SK-N-SH (cell line): ENCODE measurements at regions not wholly inside any gene's neighbourhood (a gene's known extent, or its start where the extent isn't known, plus 50 kb on each side); places are given as distances from the start of the nearest gene placed in this dataset.

ENCODE experiments used
- CTCF ChIA-PET: fragments of 300-600, 350-600 bp; formaldehyde crosslinking; extraction: SDS; loops from one replicate; lab custom pipeline; 2021; lab: Yijun Ruan, JAX
- POLR2A ChIA-PET: fragments of 350-600 bp; sonication (Branson Sonifier 250); formaldehyde crosslinking; extraction: SDS; loops from one replicate; lab custom pipeline; 2020; ENCODE audit warnings: antibody characterized with exemption, inconsistent platforms; lab: Yijun Ruan, JAX
- DNase-seq: peaks from one replicate; pipeline ENCODE4 v3.0.0; 2012
- H2AFZ ChIP-seq: fragments of 200-600 bp; sonication (generic); 2 replicates; pipeline ENCODE4 v1.8.1; 2016; ENCODE audit warnings: antibody characterized with exemption, mild to moderate bottlenecking, low read depth
- H3F3A ChIP-seq: fragments of 200-600 bp; sonication (generic); replicated peaks from 2 replicates; pipeline ENCODE3; 2016; ENCODE audit warnings: antibody characterized with exemption, mild to moderate bottlenecking; ENCODE audit not compliant: insufficient read depth
- H3K27ac ChIP-seq, 2 experiments: fragments of 200-500 bp in 1 of 2; fragments of 200-600 bp in 1 of 2; sonication (Bioruptor generic) in 1 of 2; sonication (generic), shearing (Covaris generic) in 1 of 2; 2 replicates each; pipeline versions ENCODE4 v1.5.1 to v1.6.1; 2014 to 2016; ENCODE audit warnings: low read depth in 2 of 2, inconsistent platforms in 1 of 2, low read length in 1 of 2, mild to moderate bottlenecking in 1 of 2, mixed read lengths in 1 of 2
- H3K27me3 ChIP-seq: fragments of 200-600 bp; sonication (generic), shearing (Covaris generic); 2 replicates; pipeline ENCODE4 v1.6.1; 2016; ENCODE audit warnings: mixed run types; ENCODE audit not compliant: insufficient read depth
- H3K36me3 ChIP-seq, 2 experiments: fragments of 200-500 bp in 1 of 2; fragments of 200-600 bp in 1 of 2; sonication (Bioruptor generic) in 1 of 2; sonication (generic) in 1 of 2; replicated peaks in 1 of 2; 2 replicates each; pipeline versions ENCODE3 to v1.5.1; 2014 to 2016; ENCODE audit warnings: low read length in 1 of 2, mild to moderate bottlenecking in 1 of 2; ENCODE audit not compliant: insufficient read depth in 2 of 2, control insufficient read depth in 1 of 2
- H3K4me1 ChIP-seq, 2 experiments: fragments of 200-500 bp in 1 of 2; fragments of 200-600 bp in 1 of 2; sonication (Bioruptor generic) in 1 of 2; sonication (generic), shearing (Covaris generic) in 1 of 2; 2 replicates each; pipeline versions ENCODE4 v1.5.1 to v1.6.1; 2014 to 2016; ENCODE audit warnings: low read depth in 1 of 2, low read length in 1 of 2, mixed run types in 1 of 2; ENCODE audit not compliant: insufficient read depth in 2 of 2, control insufficient read depth in 1 of 2
- H3K4me2 ChIP-seq: fragments of 200-600 bp; sonication (generic), shearing (Covaris generic); 2 replicates; pipeline ENCODE4 v1.6.1; 2017; ENCODE audit warnings: mixed run types
- H3K4me3 ChIP-seq, 2 experiments: fragments of 200-500 bp in 1 of 2; fragments of 200-600 bp in 1 of 2; sonication (Bioruptor generic) in 1 of 2; sonication (generic), shearing (Covaris generic) in 1 of 2; 2 replicates each; pipeline versions ENCODE4 v1.5.1 to v1.8.1; 2014 to 2016; ENCODE audit warnings: low read depth in 2 of 2, inconsistent platforms in 1 of 2, low read length in 1 of 2, mild to moderate bottlenecking in 1 of 2, mixed read lengths in 1 of 2, moderate library complexity in 1 of 2
- H3K79me2 ChIP-seq: fragments of 200-600 bp; sonication (generic); 2 replicates; pipeline ENCODE4 v1.8.1; 2017; ENCODE audit warnings: mild to moderate bottlenecking; ENCODE audit not compliant: insufficient read depth
- H3K9ac ChIP-seq: fragments of 200-600 bp; sonication (generic); 2 replicates; pipeline ENCODE4 v1.6.1; 2017; ENCODE audit warnings: mixed run types
- H3K9me2 ChIP-seq: fragments of 200-600 bp; sonication (generic); 2 replicates; pipeline ENCODE4 v1.6.1; 2017; ENCODE audit warnings: mixed run types
- H3K9me3 ChIP-seq: fragments of 200-600 bp; sonication (generic); 2 replicates; pipeline ENCODE4 v1.6.1; 2017; ENCODE audit warnings: mixed run types, mild to moderate bottlenecking, moderate library complexity
- H4K20me1 ChIP-seq: fragments of 200-600 bp; sonication (generic); 2 replicates; pipeline ENCODE4 v1.6.1; 2017; ENCODE audit warnings: mild to moderate bottlenecking, mixed run types; ENCODE audit not compliant: insufficient read depth
- ELF1 ChIP-seq: IDR thresholded peaks from 2 replicates; pipeline ENCODE4 v1.4.0; 2012
- EP300 ChIP-seq, 2 experiments: IDR thresholded peaks; 2 replicates each; pipeline versions ENCODE4 v1.4.0 to v1.6.1; 2012; ENCODE audit warnings: borderline replicate concordance in 1 of 2, low read depth in 1 of 2, low read length in 1 of 2
- FOSL2 ChIP-seq: IDR thresholded peaks from 2 replicates; pipeline ENCODE4 v1.4.0; 2012; ENCODE audit warnings: low read depth, mild to moderate bottlenecking, moderate library complexity, borderline replicate concordance
- NFIC ChIP-seq: IDR thresholded peaks from 2 replicates; pipeline ENCODE4 v1.4.0; 2012; ENCODE audit warnings: borderline replicate concordance
- POLR2AphosphoS5 ChIP-seq: IDR thresholded peaks from 2 replicates; pipeline ENCODE4 v1.6.1; 2012; ENCODE audit warnings: low read depth, low read length
- RAD21 ChIP-seq: IDR thresholded peaks from 2 replicates; pipeline ENCODE4 v1.6.1; 2012; ENCODE audit warnings: mild to moderate bottlenecking, low read length
- RXRA ChIP-seq: IDR thresholded peaks from 2 replicates; pipeline ENCODE4 v1.4.0; 2012; ENCODE audit warnings: low read depth, mild to moderate bottlenecking, borderline replicate concordance
- SMC3 ChIP-seq: IDR thresholded peaks from 2 replicates; pipeline ENCODE4 v1.6.1; 2012; ENCODE audit warnings: low read depth, low read length, improper control_type of control experiment
- TAF1 ChIP-seq: IDR thresholded peaks from 2 replicates; pipeline ENCODE4 v1.6.1; 2012; ENCODE audit warnings: low read depth, mild to moderate bottlenecking, low read length, moderate library complexity, borderline replicate concordance
- TCF12 ChIP-seq: IDR thresholded peaks from 2 replicates; pipeline ENCODE4 v1.4.0; 2012
- TEAD4 ChIP-seq: IDR thresholded peaks from 2 replicates; pipeline ENCODE4 v1.4.0; 2012; ENCODE audit warnings: mild to moderate bottlenecking, borderline replicate concordance; ENCODE audit not compliant: insufficient read depth
- WGBS: methylation state at CpG from one replicate; pipeline ENCODE4 v1.1.6; 2017; ENCODE audit warnings: low lambda C conversion rate; 5-methylcytosine and 5-hydroxymethylcytosine counted together
- TF ChIP-seq, protein P1 (sequence below): fragments of 150-350 bp; IDR thresholded peaks from 2 replicates; pipeline ENCODE4 v1.6.1; 2016; ENCODE audit warnings: mild to moderate bottlenecking, low read depth, low read length
- TF ChIP-seq, protein P2 (sequence below): IDR thresholded peaks from 2 replicates; pipeline ENCODE4 v1.4.0; 2012; ENCODE audit warnings: low read depth, borderline replicate concordance

DNA sequence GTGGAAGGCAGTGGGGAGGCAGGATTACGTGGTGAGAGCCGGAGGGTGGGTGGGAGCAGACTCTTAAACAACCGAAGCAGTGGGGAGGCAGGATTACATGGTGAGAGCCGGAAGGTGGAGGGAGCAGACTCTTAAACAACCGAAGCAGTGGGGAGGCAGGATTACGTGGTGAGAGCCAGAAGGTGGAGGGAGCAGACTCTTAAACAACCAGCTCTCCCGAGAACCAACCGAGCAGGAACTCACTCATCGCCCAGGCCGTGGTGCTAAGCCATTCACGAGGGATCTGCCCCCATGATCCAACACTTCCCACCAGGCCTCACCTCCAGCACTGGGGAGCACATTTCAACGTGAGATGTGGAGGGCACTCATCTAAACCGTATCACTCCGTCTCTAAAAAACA, 87.7 kb downstream of the RTP5 start:
- ChIA-PET CTCF (no interaction called here), POLR2A (no interaction called here)
- TF ChIP-seq TCF12 (no peak), EP300 (IDR thresholded peaks at IDR 0.05; ENCODE audit: borderline replicate concordance in 1 of 2, low read depth in 1 of 2, low read length in 1 of 2) (no peak), FOSL2 (no peak), ELF1 (no peak), POLR2AphosphoS5 (no peak), NFIC (no peak)
- TF ChIP-seq, protein P1, sequence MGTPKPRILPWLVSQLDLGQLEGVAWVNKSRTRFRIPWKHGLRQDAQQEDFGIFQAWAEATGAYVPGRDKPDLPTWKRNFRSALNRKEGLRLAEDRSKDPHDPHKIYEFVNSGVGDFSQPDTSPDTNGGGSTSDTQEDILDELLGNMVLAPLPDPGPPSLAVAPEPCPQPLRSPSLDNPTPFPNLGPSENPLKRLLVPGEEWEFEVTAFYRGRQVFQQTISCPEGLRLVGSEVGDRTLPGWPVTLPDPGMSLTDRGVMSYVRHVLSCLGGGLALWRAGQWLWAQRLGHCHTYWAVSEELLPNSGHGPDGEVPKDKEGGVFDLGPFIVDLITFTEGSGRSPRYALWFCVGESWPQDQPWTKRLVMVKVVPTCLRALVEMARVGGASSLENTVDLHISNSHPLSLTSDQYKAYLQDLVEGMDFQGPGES, result no peak
- no peaks in the 10 kb centered on the region for H3F3A ChIP-seq
- H3K4me3 ChIP-seq, result no peak overlapping the region
- no peak overlapping the region for H3K27ac ChIP-seq
- no peaks in the 10 kb centered on the region for H3K9me2 ChIP-seq
- H3K79me2 ChIP-seq, result no peaks in the 10 kb centered on the region
- no peak overlapping the region for H3K9ac ChIP-seq
- H3K4me1 ChIP-seq, result peaks cover 0 to 7% of the 10 kb centered on the region in 2 experiments; a peak in 1 of 4 replicates
- WGBS, result 73% methylated on average over 9 of the region's 14 CpGs
- no peaks in the 10 kb centered on the region for H3K36me3 ChIP-seq
- H2AFZ ChIP-seq, result no peak overlapping the region
- DNase-seq, result no peak
- H3K27me3 ChIP-seq, result no peaks in the 10 kb centered on the region
- H4K20me1 ChIP-seq, result no peaks in the 10 kb centered on the region
- no peaks in the 10 kb centered on the region for H3K9me3 ChIP-seq
- H3K4me2 ChIP-seq, result no peak overlapping the region

DNA sequence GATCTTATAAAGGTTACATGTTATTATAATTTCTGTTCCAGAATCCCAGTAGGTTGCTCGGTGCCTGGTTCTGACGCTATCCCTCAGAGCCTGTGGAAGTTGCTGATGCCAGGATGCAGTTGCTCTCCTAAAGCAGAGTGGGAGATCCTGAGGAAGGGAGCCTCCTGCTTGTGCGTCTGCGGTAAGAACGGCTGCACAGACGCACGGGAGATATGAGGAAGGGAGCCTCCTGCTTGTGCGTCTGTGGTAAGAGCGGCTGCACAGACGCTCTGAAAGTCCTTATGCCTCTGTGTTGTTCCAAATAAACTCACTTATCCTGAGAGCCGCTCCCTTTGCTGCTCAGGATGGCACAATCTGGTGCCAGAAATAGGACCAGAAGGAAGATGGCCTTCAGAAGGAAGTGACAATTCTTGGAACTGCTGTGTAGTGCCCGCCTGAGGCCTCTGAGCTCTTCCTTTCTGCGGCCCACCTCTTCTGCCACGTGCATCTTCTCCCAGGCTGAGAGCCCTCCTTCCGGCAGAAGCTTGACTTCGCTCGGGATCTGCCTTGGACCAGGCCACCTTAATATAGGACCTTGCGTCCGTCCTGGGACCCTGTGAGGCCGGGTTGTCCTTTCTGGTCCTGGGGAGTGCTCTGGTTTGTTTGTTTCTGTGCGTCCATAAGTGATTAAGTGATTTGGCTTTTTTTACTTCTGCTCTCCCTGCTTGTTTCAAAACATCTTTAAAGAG, 89.5 kb downstream of the RTP5 start:
- Histone ChIP-seq H2AFZ (no peak overlapping the region), H3K9me3 (no peaks in the 10 kb centered on the region), H3K27ac (no peak overlapping the region; a peak in 1 of 4 replicates), H3K79me2 (no peaks in the 10 kb centered on the region), H3K9ac (no peak overlapping the region), H3K9me2 (no peaks in the 10 kb centered on the region), H3K4me1 (peaks cover 0 to 7% of the 10 kb centered on the region in 2 experiments; a peak in 1 of 4 replicates), H3F3A (no peaks in the 10 kb centered on the region), H3K4me3 (no peak overlapping the region), H3K4me2 (no peak overlapping the region), H3K36me3 (no peaks in the 10 kb centered on the region), H3K27me3 (no peaks in the 10 kb centered on the region), H4K20me1 (no peaks in the 10 kb centered on the region)
- 84% methylated on average over 18 of the region's 21 CpGs for WGBS
- ChIA-PET CTCF (interaction anchor here (1.3 to 4.3 kb wide), 4 partner anchors 8 to 18 kb away, joined by 3 to 31 read pairs (median 4); no protein-coding TSS in a partner anchor), POLR2A (no interaction called here)
- DNase-seq, result no peak
- TF ChIP-seq RXRA (no peak), TCF12 (no peak), SMC3 (no peak), TAF1 (no peak), TEAD4 (no peak), RAD21 (no peak)
- TF ChIP-seq, protein P2, sequence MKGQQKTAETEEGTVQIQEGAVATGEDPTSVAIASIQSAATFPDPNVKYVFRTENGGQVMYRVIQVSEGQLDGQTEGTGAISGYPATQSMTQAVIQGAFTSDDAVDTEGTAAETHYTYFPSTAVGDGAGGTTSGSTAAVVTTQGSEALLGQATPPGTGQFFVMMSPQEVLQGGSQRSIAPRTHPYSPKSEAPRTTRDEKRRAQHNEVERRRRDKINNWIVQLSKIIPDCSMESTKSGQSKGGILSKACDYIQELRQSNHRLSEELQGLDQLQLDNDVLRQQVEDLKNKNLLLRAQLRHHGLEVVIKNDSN, result no peak
